ENCODE measurements at regions not wholly inside any gene's neighbourhood (a gene's known extent, or its start where the extent isn't known, plus 50 kb on each side); places are given as distances from the start of the nearest gene placed in this dataset.

GRCh38 chr4:110816367-110816766, 193.5 kb upstream of the PITX2 start:
- peaks cover 22% of the 10 kb centered on the region for H3K27me3 Mint-ChIP-seq (ENCODE audit: low read depth)
- H3K4me3 Mint-ChIP-seq (ENCODE audit: unreplicated experiment), result no peak overlapping the region
- no peak overlapping the region for H3K27ac Mint-ChIP-seq (ENCODE audit: unreplicated experiment)
- no peak for TF ChIP-seq CTCF (IDR thresholded peaks at IDR 0.05)
- H3K36me3 Mint-ChIP-seq (ENCODE audit: low read depth), result no peaks in the 10 kb centered on the region
- DNase-seq (ENCODE audit: low spot score), result no peak
- H3K9me3 Mint-ChIP-seq (ENCODE audit: low read depth), result no peaks in the 10 kb centered on the region
- H3K4me1 Mint-ChIP-seq (ENCODE audit: low read depth), result no peaks in the 10 kb centered on the region

- H3K9me3 Mint-ChIP-seq (ENCODE audit: low read depth), result no peaks in the 10 kb centered on the region
- no peaks in the 10 kb centered on the region for H3K36me3 Mint-ChIP-seq (ENCODE audit: low read depth)
- peaks cover 22% of the 10 kb centered on the region for H3K27me3 Mint-ChIP-seq (ENCODE audit: low read depth)
- H3K4me1 Mint-ChIP-seq (ENCODE audit: low read depth), result no peaks in the 10 kb centered on the region
- H3K27ac Mint-ChIP-seq (ENCODE audit: unreplicated experiment), result no peak overlapping the region
- no peak for DNase-seq (ENCODE audit: low spot score)
- no peak for TF ChIP-seq CTCF (IDR thresholded peaks at IDR 0.05)
- no peak overlapping the region for H3K4me3 Mint-ChIP-seq (ENCODE audit: unreplicated experiment)
Observed at GRCh38 chr4:110821186-110821585, 198.3 kb upstream of the PITX2 start.

- TF ChIP-seq CTCF (IDR thresholded peaks at IDR 0.05), result no peak
- Mint-ChIP-seq H3K9me3 (ENCODE audit: low read depth) (no peaks in the 10 kb centered on the region), H3K27ac (ENCODE audit: unreplicated experiment) (no peak overlapping the region), H3K4me1 (ENCODE audit: low read depth) (no peaks in the 10 kb centered on the region), H3K27me3 (ENCODE audit: low read depth) (peaks cover 19% of the 10 kb centered on the region), H3K4me3 (ENCODE audit: unreplicated experiment) (no peak overlapping the region), H3K36me3 (ENCODE audit: low read depth) (no peaks in the 10 kb centered on the region)
- no peak for DNase-seq (ENCODE audit: low spot score)
Observed at GRCh38 chr4:110823251-110823650, 200.4 kb upstream of the PITX2 start.

GRCh38 chr4:110824344-110824743, 201.5 kb upstream of the PITX2 start:
- Mint-ChIP-seq H3K9me3 (ENCODE audit: low read depth) (no peaks in the 10 kb centered on the region), H3K4me3 (ENCODE audit: unreplicated experiment) (no peak overlapping the region), H3K4me1 (ENCODE audit: low read depth) (no peaks in the 10 kb centered on the region), H3K27ac (ENCODE audit: unreplicated experiment) (no peak overlapping the region), H3K36me3 (ENCODE audit: low read depth) (no peaks in the 10 kb centered on the region), H3K27me3 (ENCODE audit: low read depth) (peaks cover 19% of the 10 kb centered on the region)
- no peak for DNase-seq (ENCODE audit: low spot score)
- TF ChIP-seq CTCF (IDR thresholded peaks at IDR 0.05), result no peak

GRCh38 chr4:110826656-110827055, 203.8 kb upstream of the PITX2 start:
- TF ChIP-seq CTCF (IDR thresholded peaks at IDR 0.05), result no peak
- Mint-ChIP-seq H3K9me3 (ENCODE audit: low read depth) (no peaks in the 10 kb centered on the region), H3K27ac (ENCODE audit: unreplicated experiment) (no peak overlapping the region), H3K36me3 (ENCODE audit: low read depth) (no peaks in the 10 kb centered on the region), H3K4me3 (ENCODE audit: unreplicated experiment) (no peak overlapping the region), H3K4me1 (ENCODE audit: low read depth) (no peaks in the 10 kb centered on the region), H3K27me3 (ENCODE audit: low read depth) (peaks cover 13% of the 10 kb centered on the region)
- no peak for DNase-seq (ENCODE audit: low spot score)
